GM21381 (cell line): ENCODE measurements at regions not wholly inside any gene's neighbourhood (a gene's known extent, or its start where the extent isn't known, plus 50 kb on each side); places are given as distances from the start of the nearest gene placed in this dataset.
A peak's percentile ranks its signal among the peaks of the same experiment; 100 is the strongest.

ENCODE experiments used
- ATAC-seq: cut with Tn5 transposase; IDR thresholded peaks from one replicate; pipeline ENCODE4 v1.9.1; 2021; ENCODE audit warnings: mild to moderate bottlenecking, moderate library complexity; ENCODE audit not compliant: unreplicated experiment

- ATAC-seq = no peak
Observed at GRCh38 chr18:32621034-32621433, 150.4 kb upstream of the GAREM1 start.

- ATAC-seq = no peak
Observed at GRCh38 chr18:32618546-32618945, 147.9 kb upstream of the GAREM1 start.

GRCh38 chr18:32613821-32614220 lies 143.1 kb upstream of the GAREM1 start:
- ATAC-seq = no peak

- no peak for ATAC-seq
Observed at GRCh38 chr18:32612651-32613050, 142.0 kb upstream of the GAREM1 start.

GRCh38 chr18:32610176-32610575 lies 139.5 kb upstream of the GAREM1 start:
- no peak for ATAC-seq

GRCh38 chr18:32607816-32608215 lies 137.1 kb upstream of the GAREM1 start:
- no peak for ATAC-seq

GRCh38 chr18:32598144-32598543 lies 127.5 kb upstream of the GAREM1 start:
- ATAC-seq = no peak

- ATAC-seq = no peak
Observed at GRCh38 chr18:32596501-32596900, 125.8 kb upstream of the GAREM1 start.

GRCh38 chr18:32595832-32596231 lies 125.2 kb upstream of the GAREM1 start:
- no peak for ATAC-seq

- ATAC-seq = no peak
Observed at GRCh38 chr18:32588191-32588590, 117.5 kb upstream of the GAREM1 start.

GRCh38 chr18:32583431-32583830 lies 112.7 kb upstream of the GAREM1 start:
- ATAC-seq = no peak

- ATAC-seq = no peak
Observed at GRCh38 chr18:32582455-32582854, 111.8 kb upstream of the GAREM1 start.

GRCh38 chr18:32577561-32577960 lies 106.9 kb upstream of the GAREM1 start:
- no peak for ATAC-seq

GRCh38 chr18:32576296-32576916 lies 105.7 kb upstream of the GAREM1 start:
- ATAC-seq = no peak

- no peak for ATAC-seq
Observed at GRCh38 chr18:32566960-32567359, 96.3 kb upstream of the GAREM1 start.

- no peak for ATAC-seq
Observed at GRCh38 chr18:32553640-32554365, 83.1 kb upstream of the GAREM1 start.

- ATAC-seq = no peak
Observed at GRCh38 chr18:32553174-32553573, 82.5 kb upstream of the GAREM1 start.

GRCh38 chr18:32552421-32553030 lies 81.8 kb upstream of the GAREM1 start:
- peak; percentile 92 for ATAC-seq

GRCh38 chr18:32550963-32551362 lies 80.3 kb upstream of the GAREM1 start:
- ATAC-seq = no peak

GRCh38 chr18:32549248-32550110 lies 78.8 kb upstream of the GAREM1 start:
- peak; percentile 83 for ATAC-seq

- no peak for ATAC-seq
Observed at GRCh38 chr18:32548688-32549087, 78.0 kb upstream of the GAREM1 start.
